H1 (cell line): ENCODE measurements at regions not wholly inside any gene's neighbourhood (a gene's known extent, or its start where the extent isn't known, plus 50 kb on each side); places are given as distances from the start of the nearest gene placed in this dataset.

Experiments used
- CTCF ChIA-PET: fragments of 300-600 bp; sonication (Branson Sonifier 250); formaldehyde crosslinking; loops from one replicate; lab custom pipeline; 2021; ENCODE audit not compliant: partially characterized antibody; lab: Charles Lee
- POLR2A ChIA-PET: fragments of 300-600 bp; sonication (Branson Sonifier 250); formaldehyde crosslinking; loops from one replicate; lab custom pipeline; 2021; ENCODE audit warnings: inconsistent platforms; ENCODE audit not compliant: partially characterized antibody; lab: Charles Lee
- DNase-seq, 2 experiments: peaks; one replicate each; pipeline versions ENCODE4 v3.0.0 to v3.0.0-alpha.2; 2010 to 2022; ENCODE audit warnings: low spot score in 2 of 2, low read depth in 1 of 2, mixed read lengths in 1 of 2
- FAIRE-seq: peaks from 2 replicates; lab custom pipeline; 2011; peaks lifted over from hg19 to GRCh38; lab: Jason Lieb, UNC
- H2AFZ ChIP-seq: 2 replicates; pipeline ENCODE4 v1.8.1; 2012; ENCODE audit warnings: low read length, inconsistent platforms
- H2AK5ac ChIP-seq: 2 replicates; pipeline ENCODE4 v1.6.1; 2013; ENCODE audit warnings: low read depth, low read length
- H2BK120ac ChIP-seq: replicated peaks from 2 replicates; pipeline ENCODE3; 2013; ENCODE audit warnings: low read depth, low read length, inconsistent platforms
- H2BK12ac ChIP-seq: 2 replicates; pipeline ENCODE4 v1.6.1; 2013; ENCODE audit warnings: low read depth, low read length
- H2BK15ac ChIP-seq: 2 replicates; pipeline ENCODE4 v1.6.1; 2013; ENCODE audit warnings: low read length
- H2BK20ac ChIP-seq: 2 replicates; pipeline ENCODE4 v1.6.1; 2013; ENCODE audit warnings: low read length
- H2BK5ac ChIP-seq: 2 replicates; pipeline ENCODE4 v1.6.1; 2013; ENCODE audit warnings: low read depth, low read length
- H3K14ac ChIP-seq: 2 replicates; pipeline ENCODE4 v1.6.1; 2013; ENCODE audit warnings: inconsistent platforms; ENCODE audit not compliant: insufficient read length
- H3K18ac ChIP-seq: 2 replicates; pipeline ENCODE4 v1.6.1; 2013; ENCODE audit warnings: low read length; ENCODE audit errors: extremely low read depth
- H3K23ac ChIP-seq: 2 replicates; pipeline ENCODE4 v1.6.1; 2013; ENCODE audit warnings: inconsistent platforms; ENCODE audit not compliant: insufficient read length
- H3K23me2 ChIP-seq: 2 replicates; pipeline ENCODE4 v1.6.1; 2013; ENCODE audit warnings: low read depth, low read length
- H3K27ac ChIP-seq: 2 replicates; pipeline ENCODE4 v1.6.1; 2011; ENCODE audit warnings: low read depth, low read length, inconsistent platforms
- H3K27me3 ChIP-seq, 4 experiments: replicated peaks in 1 of 4; 1 replicate in 1 of 4; 2 replicates in 3 of 4; pipeline versions ENCODE4 v1.6.1 to v1.8.1; 2011 to 2013; ENCODE audit warnings: low read length in 3 of 4, mild to moderate bottlenecking in 3 of 4, inconsistent platforms in 2 of 4, mixed read lengths in 2 of 4, moderate library complexity in 1 of 4; ENCODE audit not compliant: control insufficient read depth in 3 of 4, insufficient read depth in 3 of 4; ENCODE audit errors: extremely low read depth in 1 of 4
- H3K36me3 ChIP-seq, 4 experiments: 2 replicates each; pipeline versions ENCODE4 v1.6.1 to v1.8.1; 2011 to 2013; ENCODE audit warnings: mild to moderate bottlenecking in 4 of 4, low read length in 3 of 4, moderate library complexity in 2 of 4, control low read depth in 1 of 4, inconsistent platforms in 1 of 4; ENCODE audit not compliant: insufficient read depth in 4 of 4, control insufficient read depth in 2 of 4
- H3K4ac ChIP-seq: replicated peaks from 2 replicates; pipeline ENCODE3; 2013; ENCODE audit warnings: low read length, low read depth, mixed read lengths, inconsistent platforms; ENCODE audit not compliant: insufficient read length
- H3K4me1 ChIP-seq, 4 experiments: replicated peaks in 1 of 4; 1 replicate in 1 of 4; 2 replicates in 3 of 4; pipeline versions ENCODE4 v1.6.1 to v1.8.1; 2011 to 2013; ENCODE audit warnings: low read length in 3 of 4, inconsistent platforms in 2 of 4, mixed read lengths in 1 of 4; ENCODE audit not compliant: insufficient read depth in 4 of 4, control insufficient read depth in 3 of 4
- H3K4me2 ChIP-seq, 2 experiments: 2 replicates each; pipeline versions ENCODE4 v1.6.1 to v1.8.1; 2011 to 2013; ENCODE audit warnings: low read depth in 2 of 2, low read length in 2 of 2, control low read depth in 1 of 2, inconsistent platforms in 1 of 2, mild to moderate bottlenecking in 1 of 2; ENCODE audit not compliant: insufficient read depth in 1 of 2
- H3K4me3 ChIP-seq, 4 experiments: fragments of 200-600, 300-600 bp in 1 of 4; sonication (generic), shearing (Covaris generic), sonication (Bioruptor Twin) in 1 of 4; 2 replicates each; pipeline versions ENCODE4 v1.5.1 to v1.8.1; 2011 to 2016; ENCODE audit warnings: low read length in 4 of 4, low read depth in 3 of 4, control low read depth in 2 of 4, inconsistent platforms in 2 of 4, mild to moderate bottlenecking in 2 of 4, mixed read lengths in 1 of 4, moderate library complexity in 1 of 4; ENCODE audit not compliant: insufficient read depth in 2 of 4; ENCODE audit errors: extremely low read depth in 1 of 4
- H3K56ac ChIP-seq: replicated peaks from 2 replicates; pipeline ENCODE3; 2013; ENCODE audit warnings: low read depth, mild to moderate bottlenecking, mixed read lengths, low read length, inconsistent platforms; ENCODE audit not compliant: insufficient read length
- H3K79me1 ChIP-seq: 2 replicates; pipeline ENCODE4 v1.6.1; 2013; ENCODE audit warnings: low read depth, low read length, control low read depth
- H3K79me2 ChIP-seq, 2 experiments: 2 replicates each; pipeline versions ENCODE4 v1.6.1 to v1.8.1; 2012 to 2013; ENCODE audit warnings: low read length in 2 of 2, mild to moderate bottlenecking in 2 of 2, inconsistent platforms in 1 of 2; ENCODE audit not compliant: insufficient read depth in 2 of 2, control insufficient read depth in 1 of 2
- H3K9ac ChIP-seq, 4 experiments: replicated peaks in 1 of 4; 1 replicate in 1 of 4; 2 replicates in 3 of 4; pipeline versions ENCODE4 v1.6.1 to v1.8.1; 2011 to 2013; ENCODE audit warnings: low read depth in 3 of 4, low read length in 3 of 4, control low read depth in 2 of 4, mild to moderate bottlenecking in 2 of 4, moderate library complexity in 2 of 4, inconsistent platforms in 1 of 4; ENCODE audit errors: extremely low read depth in 1 of 4
- H3K9me3 ChIP-seq, 2 experiments: 2 replicates each; pipeline versions ENCODE4 v1.6.1 to v1.8.1; 2012 to 2013; ENCODE audit warnings: mild to moderate bottlenecking in 2 of 2, moderate library complexity in 2 of 2, control low read depth in 1 of 2, inconsistent platforms in 1 of 2, low read depth in 1 of 2, low read length in 1 of 2, mixed read lengths in 1 of 2; ENCODE audit not compliant: insufficient read depth in 2 of 2
- H4K20me1 ChIP-seq, 2 experiments: replicated peaks in 1 of 2; 2 replicates each; pipeline versions ENCODE3 to v1.8.1; 2011 to 2013; ENCODE audit warnings: inconsistent platforms in 2 of 2, low read length in 2 of 2, mild to moderate bottlenecking in 1 of 2; ENCODE audit not compliant: insufficient read depth in 2 of 2, control insufficient read depth in 1 of 2
- H4K5ac ChIP-seq: 2 replicates; pipeline ENCODE4 v1.6.1; 2013; ENCODE audit warnings: low read length, low read depth, mixed read lengths, inconsistent platforms; ENCODE audit not compliant: insufficient read length
- H4K8ac ChIP-seq: 2 replicates; pipeline ENCODE4 v1.8.0; 2013; ENCODE audit warnings: mild to moderate bottlenecking, moderate library complexity, low read length, inconsistent platforms; ENCODE audit not compliant: insufficient read depth; ENCODE audit errors: extremely low read depth
- H4K91ac ChIP-seq: replicated peaks from 2 replicates; pipeline ENCODE3; 2013; ENCODE audit warnings: low read length, mixed read lengths, inconsistent platforms; ENCODE audit not compliant: insufficient read length
- ASH2L ChIP-seq: fragments of 200-600, 300-600 bp; sonication (generic); IDR thresholded peaks from one replicate; pipeline ENCODE4 v1.7.1; 2017; ENCODE audit warnings: low read length
- BACH1 ChIP-seq: IDR thresholded peaks from 2 replicates; pipeline ENCODE4 v1.6.1; 2012; ENCODE audit warnings: low read length, improper control_type of control experiment
- BRCA1 ChIP-seq: IDR thresholded peaks from 2 replicates; pipeline ENCODE4 v1.6.1; 2012; ENCODE audit warnings: low read depth, low read length, improper control_type of control experiment
- CBX5 ChIP-seq: fragments of 300-800, 300-1000 bp; sonication (generic); IDR thresholded peaks from 2 replicates; pipeline ENCODE4 v1.7.1; 2016; ENCODE audit warnings: antibody characterized with exemption, low read length, low read depth
- CREB1 ChIP-seq: IDR thresholded peaks from 2 replicates; pipeline ENCODE4 v1.6.1; 2012; ENCODE audit warnings: inconsistent platforms
- CTBP2 ChIP-seq: IDR thresholded peaks from 2 replicates; pipeline ENCODE4 v1.7.0; 2011; ENCODE audit warnings: borderline replicate concordance, mild to moderate bottlenecking, moderate library complexity, mixed read lengths, low read length; ENCODE audit not compliant: insufficient read depth, insufficient read length
- EP300 ChIP-seq, 2 experiments: IDR thresholded peaks; 1 replicate in 1 of 2; 2 replicates in 1 of 2; pipeline ENCODE4 v1.6.1; 2011 to 2012; ENCODE audit warnings: low read depth in 2 of 2, low read length in 2 of 2, mild to moderate bottlenecking in 2 of 2, borderline replicate concordance in 1 of 2, inconsistent platforms in 1 of 2, moderate library complexity in 1 of 2
- GABPA ChIP-seq: IDR thresholded peaks from 2 replicates; pipeline ENCODE4 v1.6.1; 2011; ENCODE audit warnings: mild to moderate bottlenecking, low read length, moderate library complexity, borderline replicate concordance; ENCODE audit not compliant: insufficient read depth
- HDAC6 ChIP-seq: IDR thresholded peaks from one replicate; pipeline ENCODE4 v1.7.1; 2012; ENCODE audit warnings: low read depth, mild to moderate bottlenecking, inconsistent platforms, low read length, moderate library complexity
- JUND ChIP-seq: IDR thresholded peaks from 2 replicates; pipeline ENCODE4 v1.6.1; 2011; ENCODE audit warnings: mild to moderate bottlenecking, improper control_type of control experiment, low read length
- KDM5A ChIP-seq: fragments of 200-600 bp; IDR thresholded peaks from 2 replicates; pipeline ENCODE4 v1.7.1; 2012; ENCODE audit warnings: mild to moderate bottlenecking, low read length, inconsistent platforms, mixed read lengths
- MAFK ChIP-seq: IDR thresholded peaks from 2 replicates; pipeline ENCODE4 v1.6.1; 2012; ENCODE audit warnings: low read depth, mild to moderate bottlenecking, improper control_type of control experiment, low read length
- POU5F1 ChIP-seq: IDR thresholded peaks from 2 replicates; pipeline ENCODE4 v1.6.1; 2011; ENCODE audit warnings: low read depth, mild to moderate bottlenecking, low read length, moderate library complexity
- RBBP5 ChIP-seq: IDR thresholded peaks from 2 replicates; pipeline ENCODE4 v1.7.1; 2012; ENCODE audit warnings: low read depth, mild to moderate bottlenecking, inconsistent platforms, low read length, moderate library complexity, borderline replicate concordance
- SRF ChIP-seq: IDR thresholded peaks from 2 replicates; pipeline ENCODE4 v1.6.1; 2011; ENCODE audit warnings: mild to moderate bottlenecking, low read depth, low read length, moderate library complexity
- ZNF274 ChIP-seq: IDR thresholded peaks from 2 replicates; pipeline ENCODE4 v1.7.0; 2012; ENCODE audit warnings: low read length, borderline replicate concordance; ENCODE audit errors: extremely low read depth
- WGBS, 2 experiments: shearing (Covaris generic) in 1 of 2; methylation state at CpG; one replicate each; pipeline versions ENCODE4 v1.1.6 to v1.1.7; 2013 to 2015; ENCODE audit warnings: low lambda C conversion rate in 2 of 2, mixed read lengths in 2 of 2, inconsistent platforms in 1 of 2, low coverage in 1 of 2, missing lambda C conversion rate in 1 of 2; ENCODE audit not compliant: insufficient replicate concordance in 2 of 2, insufficient coverage in 1 of 2, insufficient read length in 1 of 2; ENCODE audit errors: extremely low coverage in 1 of 2, missing lambda C conversion rate in 1 of 2; 5-methylcytosine and 5-hydroxymethylcytosine counted together

DNA sequence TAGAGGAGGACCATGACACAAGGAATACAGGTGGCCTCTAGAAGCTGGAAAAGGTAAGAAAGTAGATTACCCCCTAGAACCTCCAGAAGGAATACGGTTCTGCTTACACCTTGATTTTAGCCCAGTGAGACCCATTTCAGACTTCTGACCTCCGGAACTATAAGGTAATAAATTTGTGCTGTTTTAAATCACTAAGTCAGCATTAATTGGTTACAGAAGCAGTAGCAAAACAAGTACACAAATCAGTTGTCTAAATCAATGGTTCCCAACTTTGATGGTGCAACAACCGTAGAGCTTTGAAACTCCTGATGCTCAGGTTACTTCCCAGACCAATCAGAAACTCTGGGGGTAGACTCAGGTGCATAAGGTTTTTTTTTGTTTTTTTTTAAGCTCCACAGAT, 113.6 kb downstream of the RTL9 start:
- no peak for FAIRE-seq
- no peak overlapping the region for H3K9ac ChIP-seq
- TF ChIP-seq CTBP2 = no peak
- no peak for TF ChIP-seq KDM5A
- no peak for TF ChIP-seq POU5F1
- TF ChIP-seq EP300 (IDR thresholded peaks at IDR 0.05; ENCODE audit: borderline replicate concordance in 1 of 2, low read depth in 2 of 2, low read length in 2 of 2) = no peak
- TF ChIP-seq CBX5 = no peak
- no peak for TF ChIP-seq RBBP5
- no peak for TF ChIP-seq CREB1
- TF ChIP-seq JUND = no peak
- TF ChIP-seq ZNF274 = no peak
- TF ChIP-seq SRF = no peak
- no peak for TF ChIP-seq MAFK
- TF ChIP-seq ASH2L = no peak
- no peak for TF ChIP-seq GABPA
- no peak for TF ChIP-seq BACH1
- no peak for TF ChIP-seq BRCA1
- no peak for TF ChIP-seq HDAC6

More for the DNA sequence above, 113.6 kb downstream of the RTL9 start:
- no peak overlapping the region for H2BK20ac ChIP-seq
- H3K79me1 ChIP-seq = no peaks in the 10 kb centered on the region
- H4K91ac ChIP-seq = no peak overlapping the region
- no peaks in the 10 kb centered on the region for H3K36me3 ChIP-seq
- H4K5ac ChIP-seq = no peak overlapping the region
- no peak overlapping the region for H3K4ac ChIP-seq
- H3K23ac ChIP-seq = no peak overlapping the region
- no peaks in the 10 kb centered on the region for H3K79me2 ChIP-seq
- no peak overlapping the region for H3K56ac ChIP-seq
- no peaks in the 10 kb centered on the region for H3K27me3 ChIP-seq
- H3K14ac ChIP-seq = no peak overlapping the region
- no peak overlapping the region for H3K27ac ChIP-seq
- no peak overlapping the region for H3K4me3 ChIP-seq
- ChIA-PET POLR2A (no interaction called here), CTCF (interaction anchor here (0.7 to 1.4 kb wide), 2 partner anchors 374 to 375 kb away, joined by 4 to 5 read pairs; no protein-coding TSS in a partner anchor)
- H2BK15ac ChIP-seq = no peak overlapping the region
- no peak overlapping the region for H2BK12ac ChIP-seq
- H2AK5ac ChIP-seq = no peak overlapping the region
- no peak overlapping the region for H3K4me2 ChIP-seq
- no peaks in the 10 kb centered on the region for H4K20me1 ChIP-seq
- no peak overlapping the region for H3K18ac ChIP-seq
- no peak overlapping the region for H2BK120ac ChIP-seq
- H2AFZ ChIP-seq = no peak overlapping the region
- 90% methylated on average over 3 of the region's 3 CpGs; no CpG with 5 or more reads in 1 of the 2 experiments for WGBS, 2 experiments
- no peak for DNase-seq
- H2BK5ac ChIP-seq = no peak overlapping the region
- no peaks in the 10 kb centered on the region for H3K23me2 ChIP-seq
- H3K4me1 ChIP-seq = no peaks in the 10 kb centered on the region
- H4K8ac ChIP-seq = no peak overlapping the region
- H3K9me3 ChIP-seq = no peaks in the 10 kb centered on the region
